SK-N-SH (cell line): ENCODE measurements at regions not wholly inside any gene's neighbourhood (a gene's known extent, or its start where the extent isn't known, plus 50 kb on each side); places are given as distances from the start of the nearest gene placed in this dataset.

ENCODE experiments used
- CTCF ChIA-PET: fragments of 300-600, 350-600 bp; formaldehyde crosslinking; extraction: SDS; loops from one replicate; lab custom pipeline; 2021; lab: Yijun Ruan, JAX
- POLR2A ChIA-PET: fragments of 350-600 bp; sonication (Branson Sonifier 250); formaldehyde crosslinking; extraction: SDS; loops from one replicate; lab custom pipeline; 2020; ENCODE audit warnings: antibody characterized with exemption, inconsistent platforms; lab: Yijun Ruan, JAX
- DNase-seq: peaks from one replicate; pipeline ENCODE4 v3.0.0; 2012
- H2AFZ ChIP-seq: fragments of 200-600 bp; sonication (generic); 2 replicates; pipeline ENCODE4 v1.8.1; 2016; ENCODE audit warnings: antibody characterized with exemption, mild to moderate bottlenecking, low read depth
- H3F3A ChIP-seq: fragments of 200-600 bp; sonication (generic); replicated peaks from 2 replicates; pipeline ENCODE3; 2016; ENCODE audit warnings: antibody characterized with exemption, mild to moderate bottlenecking; ENCODE audit not compliant: insufficient read depth
- H3K27ac ChIP-seq, 2 experiments: fragments of 200-500 bp in 1 of 2; fragments of 200-600 bp in 1 of 2; sonication (Bioruptor generic) in 1 of 2; sonication (generic), shearing (Covaris generic) in 1 of 2; 2 replicates each; pipeline versions ENCODE4 v1.5.1 to v1.6.1; 2014 to 2016; ENCODE audit warnings: low read depth in 2 of 2, inconsistent platforms in 1 of 2, low read length in 1 of 2, mild to moderate bottlenecking in 1 of 2, mixed read lengths in 1 of 2
- H3K27me3 ChIP-seq: fragments of 200-600 bp; sonication (generic), shearing (Covaris generic); 2 replicates; pipeline ENCODE4 v1.6.1; 2016; ENCODE audit warnings: mixed run types; ENCODE audit not compliant: insufficient read depth
- H3K36me3 ChIP-seq, 2 experiments: fragments of 200-500 bp in 1 of 2; fragments of 200-600 bp in 1 of 2; sonication (Bioruptor generic) in 1 of 2; sonication (generic) in 1 of 2; replicated peaks in 1 of 2; 2 replicates each; pipeline versions ENCODE3 to v1.5.1; 2014 to 2016; ENCODE audit warnings: low read length in 1 of 2, mild to moderate bottlenecking in 1 of 2; ENCODE audit not compliant: insufficient read depth in 2 of 2, control insufficient read depth in 1 of 2
- H3K4me1 ChIP-seq, 2 experiments: fragments of 200-500 bp in 1 of 2; fragments of 200-600 bp in 1 of 2; sonication (Bioruptor generic) in 1 of 2; sonication (generic), shearing (Covaris generic) in 1 of 2; 2 replicates each; pipeline versions ENCODE4 v1.5.1 to v1.6.1; 2014 to 2016; ENCODE audit warnings: low read depth in 1 of 2, low read length in 1 of 2, mixed run types in 1 of 2; ENCODE audit not compliant: insufficient read depth in 2 of 2, control insufficient read depth in 1 of 2
- H3K4me2 ChIP-seq: fragments of 200-600 bp; sonication (generic), shearing (Covaris generic); 2 replicates; pipeline ENCODE4 v1.6.1; 2017; ENCODE audit warnings: mixed run types
- H3K4me3 ChIP-seq, 2 experiments: fragments of 200-500 bp in 1 of 2; fragments of 200-600 bp in 1 of 2; sonication (Bioruptor generic) in 1 of 2; sonication (generic), shearing (Covaris generic) in 1 of 2; 2 replicates each; pipeline versions ENCODE4 v1.5.1 to v1.8.1; 2014 to 2016; ENCODE audit warnings: low read depth in 2 of 2, inconsistent platforms in 1 of 2, low read length in 1 of 2, mild to moderate bottlenecking in 1 of 2, mixed read lengths in 1 of 2, moderate library complexity in 1 of 2
- H3K79me2 ChIP-seq: fragments of 200-600 bp; sonication (generic); 2 replicates; pipeline ENCODE4 v1.8.1; 2017; ENCODE audit warnings: mild to moderate bottlenecking; ENCODE audit not compliant: insufficient read depth
- H3K9ac ChIP-seq: fragments of 200-600 bp; sonication (generic); 2 replicates; pipeline ENCODE4 v1.6.1; 2017; ENCODE audit warnings: mixed run types
- H3K9me2 ChIP-seq: fragments of 200-600 bp; sonication (generic); 2 replicates; pipeline ENCODE4 v1.6.1; 2017; ENCODE audit warnings: mixed run types
- H3K9me3 ChIP-seq: fragments of 200-600 bp; sonication (generic); 2 replicates; pipeline ENCODE4 v1.6.1; 2017; ENCODE audit warnings: mixed run types, mild to moderate bottlenecking, moderate library complexity
- H4K20me1 ChIP-seq: fragments of 200-600 bp; sonication (generic); 2 replicates; pipeline ENCODE4 v1.6.1; 2017; ENCODE audit warnings: mild to moderate bottlenecking, mixed run types; ENCODE audit not compliant: insufficient read depth
- CHD2 ChIP-seq: fragments of 150-350 bp; IDR thresholded peaks from 2 replicates; pipeline ENCODE4 v1.6.1; 2018; ENCODE audit warnings: low read length; ENCODE audit not compliant: partially characterized antibody
- EP300 ChIP-seq, 2 experiments: IDR thresholded peaks; 2 replicates each; pipeline versions ENCODE4 v1.4.0 to v1.6.1; 2012; ENCODE audit warnings: borderline replicate concordance in 1 of 2, low read depth in 1 of 2, low read length in 1 of 2
- FOSL2 ChIP-seq: IDR thresholded peaks from 2 replicates; pipeline ENCODE4 v1.4.0; 2012; ENCODE audit warnings: low read depth, mild to moderate bottlenecking, moderate library complexity, borderline replicate concordance
- GATA2 ChIP-seq: sonication (generic); formaldehyde crosslinking; IDR thresholded peaks from 2 replicates; pipeline ENCODE4 v1.5.0; 2020; ENCODE audit warnings: mild to moderate bottlenecking, missing genetic modification reagents
- JUND ChIP-seq: IDR thresholded peaks from 2 replicates; pipeline ENCODE4 v1.4.0; 2012
- MEF2A ChIP-seq: IDR thresholded peaks from 2 replicates; pipeline ENCODE4 v1.4.0; 2012; ENCODE audit warnings: low read depth, borderline replicate concordance
- NRF1 ChIP-seq: IDR thresholded peaks from 2 replicates; pipeline ENCODE4 v1.6.1; 2012; ENCODE audit warnings: low read depth, mild to moderate bottlenecking, low read length
- RCOR1 ChIP-seq: fragments of 150-350 bp; IDR thresholded peaks from 2 replicates; pipeline ENCODE4 v1.6.1; 2017; ENCODE audit warnings: antibody characterized with exemption, low read length
- SMC3 ChIP-seq: IDR thresholded peaks from 2 replicates; pipeline ENCODE4 v1.6.1; 2012; ENCODE audit warnings: low read depth, low read length, improper control_type of control experiment
- TAF1 ChIP-seq: IDR thresholded peaks from 2 replicates; pipeline ENCODE4 v1.6.1; 2012; ENCODE audit warnings: low read depth, mild to moderate bottlenecking, low read length, moderate library complexity, borderline replicate concordance
- TCF12 ChIP-seq: IDR thresholded peaks from 2 replicates; pipeline ENCODE4 v1.4.0; 2012
- WGBS: methylation state at CpG from one replicate; pipeline ENCODE4 v1.1.6; 2017; ENCODE audit warnings: low lambda C conversion rate; 5-methylcytosine and 5-hydroxymethylcytosine counted together
- TF ChIP-seq, protein P1 (sequence below): IDR thresholded peaks from 2 replicates; pipeline ENCODE4 v1.4.0; 2012; ENCODE audit warnings: low read depth, borderline replicate concordance
- TF ChIP-seq, protein P2 (sequence below): IDR thresholded peaks from 2 replicates; pipeline ENCODE4 v1.4.0; 2012; ENCODE audit warnings: low read depth, borderline replicate concordance

DNA sequence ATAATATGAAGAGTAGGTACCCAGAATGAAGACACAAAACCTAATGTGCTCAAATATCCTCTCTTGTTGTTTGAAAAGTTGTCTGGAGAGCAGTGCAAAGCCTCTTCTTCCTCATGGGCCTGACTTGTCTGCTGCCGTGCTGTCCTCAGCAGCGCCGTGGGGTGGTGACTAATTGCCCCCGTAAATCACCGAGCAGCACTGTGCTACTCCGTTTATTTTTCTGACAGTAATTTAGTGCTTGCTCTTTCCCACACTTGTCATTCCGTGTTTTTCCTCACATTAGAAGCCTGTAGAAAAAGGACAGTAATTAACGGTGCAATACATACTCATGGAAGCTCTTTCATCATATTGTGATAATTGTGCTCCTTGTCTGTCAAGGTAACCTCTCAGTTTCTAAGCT, 114.8 kb upstream of the BARHL2 start:
- H3K9me3 ChIP-seq, result no peaks in the 10 kb centered on the region
- no peak for DNase-seq
- H3K27me3 ChIP-seq, result no peaks in the 10 kb centered on the region
- H3K4me3 ChIP-seq, result no peak overlapping the region
- H3F3A ChIP-seq, result no peaks in the 10 kb centered on the region
- ChIA-PET POLR2A (no interaction called here), CTCF (interaction anchor here (1.6 to 3.7 kb wide), 2 partner anchors 16 to 19 kb away, joined by 4 to 17 read pairs; no protein-coding TSS in a partner anchor)
- no peak overlapping the region for H3K27ac ChIP-seq
- H2AFZ ChIP-seq, result no peak overlapping the region
- H3K9me2 ChIP-seq, result no peaks in the 10 kb centered on the region
- H3K36me3 ChIP-seq, result no peaks in the 10 kb centered on the region
- H4K20me1 ChIP-seq, result no peaks in the 10 kb centered on the region
- peaks cover 0 to 2% of the 10 kb centered on the region in 2 experiments; a peak in 1 of 4 replicates for H3K4me1 ChIP-seq
- TF ChIP-seq, protein P1, sequence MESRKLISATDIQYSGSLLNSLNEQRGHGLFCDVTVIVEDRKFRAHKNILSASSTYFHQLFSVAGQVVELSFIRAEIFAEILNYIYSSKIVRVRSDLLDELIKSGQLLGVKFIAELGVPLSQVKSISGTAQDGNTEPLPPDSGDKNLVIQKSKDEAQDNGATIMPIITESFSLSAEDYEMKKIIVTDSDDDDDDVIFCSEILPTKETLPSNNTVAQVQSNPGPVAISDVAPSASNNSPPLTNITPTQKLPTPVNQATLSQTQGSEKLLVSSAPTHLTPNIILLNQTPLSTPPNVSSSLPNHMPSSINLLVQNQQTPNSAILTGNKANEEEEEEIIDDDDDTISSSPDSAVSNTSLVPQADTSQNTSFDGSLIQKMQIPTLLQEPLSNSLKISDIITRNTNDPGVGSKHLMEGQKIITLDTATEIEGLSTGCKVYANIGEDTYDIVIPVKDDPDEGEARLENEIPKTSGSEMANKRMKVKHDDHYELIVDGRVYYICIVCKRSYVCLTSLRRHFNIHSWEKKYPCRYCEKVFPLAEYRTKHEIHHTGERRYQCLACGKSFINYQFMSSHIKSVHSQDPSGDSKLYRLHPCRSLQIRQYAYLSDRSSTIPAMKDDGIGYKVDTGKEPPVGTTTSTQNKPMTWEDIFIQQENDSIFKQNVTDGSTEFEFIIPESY, result no peak
- no peak for TF ChIP-seq RCOR1
- TF ChIP-seq TAF1, result no peak
- TF ChIP-seq FOSL2, result no peak
- TF ChIP-seq NRF1, result no peak
- H3K4me2 ChIP-seq, result no peak overlapping the region
- no peaks in the 10 kb centered on the region for H3K79me2 ChIP-seq
- no peak overlapping the region for H3K9ac ChIP-seq
- 86% methylated on average over 8 of the region's 8 CpGs for WGBS

DNA sequence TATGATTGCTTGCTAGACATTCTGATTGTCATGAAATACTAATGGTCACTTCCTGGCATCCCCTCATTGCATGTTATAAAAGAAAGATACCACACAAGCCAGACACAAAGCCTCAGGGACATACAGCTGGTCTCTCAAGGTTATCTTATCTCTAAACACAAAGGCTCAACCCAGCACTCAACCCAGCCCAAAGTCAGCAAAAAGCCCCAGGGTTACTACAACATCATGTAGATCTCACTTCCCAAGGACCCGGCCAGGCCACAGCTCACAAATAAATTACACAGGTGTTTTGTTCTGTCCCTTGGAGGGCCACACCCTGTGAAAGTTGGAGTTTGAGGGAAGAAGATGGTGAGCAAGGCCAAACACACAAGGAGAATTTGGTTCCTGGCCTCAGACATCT, 109.7 kb upstream of the BARHL2 start:
- H3K9ac ChIP-seq, result no peak overlapping the region
- H3K79me2 ChIP-seq, result no peaks in the 10 kb centered on the region
- no peak overlapping the region for H3K27ac ChIP-seq
- no peaks in the 10 kb centered on the region for H3K9me2 ChIP-seq
- H3K27me3 ChIP-seq, result no peaks in the 10 kb centered on the region
- H3K4me1 ChIP-seq, result peaks cover 0 to 4% of the 10 kb centered on the region in 2 experiments; a peak in 1 of 4 replicates
- no peak overlapping the region for H2AFZ ChIP-seq
- DNase-seq, result peak; percentile 40
- TF ChIP-seq GATA2 (CRISPR knock-in tag) (0 out of 2 replicates have a peak, but pooled peaks have one; percentile 21), EP300 (IDR thresholded peaks at IDR 0.05; ENCODE audit: borderline replicate concordance in 1 of 2, low read depth in 1 of 2, low read length in 1 of 2) (no peak)
- H3K4me3 ChIP-seq, result no peak overlapping the region
- no peaks in the 10 kb centered on the region for H4K20me1 ChIP-seq
- H3F3A ChIP-seq, result no peaks in the 10 kb centered on the region
- no peak overlapping the region for H3K4me2 ChIP-seq
- CTCF ChIA-PET, result interaction anchor here (1.3 to 2.8 kb wide), 2 partner anchors 24 to 105 kb away, joined by 4 to 6 read pairs; no protein-coding TSS in a partner anchor
- WGBS, result 10% methylated on average over 1 of the region's 1 CpG
- H3K36me3 ChIP-seq, result no peaks in the 10 kb centered on the region
- no peaks in the 10 kb centered on the region for H3K9me3 ChIP-seq
- POLR2A ChIA-PET, result no interaction called here

DNA sequence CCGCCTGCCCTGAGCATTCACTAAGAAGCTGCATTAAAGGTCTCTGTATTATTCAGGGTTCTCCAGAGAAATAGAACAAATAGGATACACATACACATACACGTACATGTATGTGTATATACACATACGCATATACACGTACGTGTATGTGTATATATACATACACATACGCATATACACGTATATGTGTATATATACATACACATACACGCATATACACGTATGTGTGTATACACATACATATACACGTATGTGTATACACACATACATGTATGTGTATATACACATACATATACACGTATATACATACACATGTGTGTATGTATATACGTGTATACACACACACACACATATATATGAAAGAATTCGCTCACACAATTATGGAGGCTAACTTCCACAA, 108.9 kb upstream of the BARHL2 start:
- Histone ChIP-seq H3K27ac (no peak overlapping the region), H3K9me2 (no peaks in the 10 kb centered on the region), H4K20me1 (no peaks in the 10 kb centered on the region), H3K4me3 (no peak overlapping the region), H3F3A (no peaks in the 10 kb centered on the region), H3K36me3 (no peaks in the 10 kb centered on the region), H3K4me2 (no peak overlapping the region), H3K27me3 (no peaks in the 10 kb centered on the region), H3K9ac (no peak overlapping the region), H3K9me3 (no peaks in the 10 kb centered on the region), H3K79me2 (no peaks in the 10 kb centered on the region), H2AFZ (no peak overlapping the region), H3K4me1 (peaks cover 0 to 4% of the 10 kb centered on the region in 2 experiments; a peak in 1 of 4 replicates)
- CTCF ChIA-PET, result interaction anchor here (1.3 to 2.8 kb wide), 2 partner anchors 25 to 105 kb away, joined by 4 to 6 read pairs; no protein-coding TSS in a partner anchor
- TF ChIP-seq EP300 (IDR thresholded peaks at IDR 0.05; ENCODE audit: borderline replicate concordance in 1 of 2, low read depth in 1 of 2, low read length in 1 of 2) (no peak), SMC3 (no peak), JUND (no peak), CHD2 (no peak), TCF12 (no peak), NRF1 (no peak), MEF2A (no peak)
- TF ChIP-seq, protein P2, sequence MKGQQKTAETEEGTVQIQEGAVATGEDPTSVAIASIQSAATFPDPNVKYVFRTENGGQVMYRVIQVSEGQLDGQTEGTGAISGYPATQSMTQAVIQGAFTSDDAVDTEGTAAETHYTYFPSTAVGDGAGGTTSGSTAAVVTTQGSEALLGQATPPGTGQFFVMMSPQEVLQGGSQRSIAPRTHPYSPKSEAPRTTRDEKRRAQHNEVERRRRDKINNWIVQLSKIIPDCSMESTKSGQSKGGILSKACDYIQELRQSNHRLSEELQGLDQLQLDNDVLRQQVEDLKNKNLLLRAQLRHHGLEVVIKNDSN, result no peak
- TF ChIP-seq, protein P1, result no peak
- DNase-seq, result no peak
- POLR2A ChIA-PET, result no interaction called here
- WGBS, result 68% methylated on average over 13 of the region's 13 CpGs
